Sigmoid colon (tissue), 4 donors: ENCODE measurements at regions not wholly inside any gene's neighbourhood (a gene's known extent, or its start where the extent isn't known, plus 50 kb on each side); places are given as distances from the start of the nearest gene placed in this dataset.
"Not testable (repeated sequence)": the region's sequence is repeated elsewhere in the genome, so short reads cannot be mapped to it uniquely, and the experiment has no call there.

Source experiments
- POLR2A ChIP-seq, 2 donors: fragments of 450-650 bp; IDR thresholded peaks; one replicate each; pipeline ENCODE4 v1.6.1; 2016; ENCODE audit warnings: antibody characterized with exemption in 2 of 2, mild to moderate bottlenecking in 2 of 2, moderate library complexity in 2 of 2
- POLR2AphosphoS5 ChIP-seq, 4 donors: sonication (generic); formaldehyde crosslinking; IDR thresholded peaks; one replicate each; pipeline ENCODE4 v1.6.1; 2017; ENCODE audit warnings: antibody characterized with exemption in 4 of 4
- TF ChIP-seq, protein P1 (sequence below), 4 experiments: fragments of 450-650 bp in 3 of 4; fragments of 200-600 bp in 1 of 4; IDR thresholded peaks; one replicate each; pipeline ENCODE4 v1.5.1; 2016 to 2019; ENCODE audit warnings: antibody characterized with exemption in 4 of 4, mild to moderate bottlenecking in 3 of 4, moderate library complexity in 2 of 4

DNA sequence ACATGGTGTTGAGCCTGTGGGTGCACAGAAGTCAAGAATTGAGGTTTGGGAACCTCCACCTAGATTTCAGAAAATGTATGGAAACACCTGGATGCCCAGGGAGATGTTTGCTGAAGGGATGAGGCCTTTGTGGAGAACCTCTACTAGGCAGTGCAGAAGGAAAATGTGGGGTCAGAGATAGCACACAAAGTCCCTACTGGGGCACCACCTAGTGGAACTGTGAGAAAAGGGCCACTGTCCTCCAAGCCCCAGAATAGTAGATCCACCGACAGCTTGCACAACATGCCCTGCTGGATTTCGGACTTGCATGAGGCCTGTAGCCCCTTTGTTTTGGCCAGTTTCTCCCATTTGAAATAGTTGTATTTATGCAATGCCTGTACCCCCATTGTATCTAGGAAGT is 2027.3 kb downstream of the PCDH9 start:
- TF ChIP-seq POLR2AphosphoS5, POLR2A (IDR thresholded peaks at IDR 0.05): not testable (repeated sequence)
- TF ChIP-seq, protein P1, sequence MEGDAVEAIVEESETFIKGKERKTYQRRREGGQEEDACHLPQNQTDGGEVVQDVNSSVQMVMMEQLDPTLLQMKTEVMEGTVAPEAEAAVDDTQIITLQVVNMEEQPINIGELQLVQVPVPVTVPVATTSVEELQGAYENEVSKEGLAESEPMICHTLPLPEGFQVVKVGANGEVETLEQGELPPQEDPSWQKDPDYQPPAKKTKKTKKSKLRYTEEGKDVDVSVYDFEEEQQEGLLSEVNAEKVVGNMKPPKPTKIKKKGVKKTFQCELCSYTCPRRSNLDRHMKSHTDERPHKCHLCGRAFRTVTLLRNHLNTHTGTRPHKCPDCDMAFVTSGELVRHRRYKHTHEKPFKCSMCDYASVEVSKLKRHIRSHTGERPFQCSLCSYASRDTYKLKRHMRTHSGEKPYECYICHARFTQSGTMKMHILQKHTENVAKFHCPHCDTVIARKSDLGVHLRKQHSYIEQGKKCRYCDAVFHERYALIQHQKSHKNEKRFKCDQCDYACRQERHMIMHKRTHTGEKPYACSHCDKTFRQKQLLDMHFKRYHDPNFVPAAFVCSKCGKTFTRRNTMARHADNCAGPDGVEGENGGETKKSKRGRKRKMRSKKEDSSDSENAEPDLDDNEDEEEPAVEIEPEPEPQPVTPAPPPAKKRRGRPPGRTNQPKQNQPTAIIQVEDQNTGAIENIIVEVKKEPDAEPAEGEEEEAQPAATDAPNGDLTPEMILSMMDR (IDR thresholded peaks at IDR 0.05), result not testable (repeated sequence)
